Trophoblast cell (in vitro differentiated cells and primary cell): ENCODE measurements at regions not wholly inside any gene's neighbourhood (a gene's known extent, or its start where the extent isn't known, plus 50 kb on each side); places are given as distances from the start of the nearest gene placed in this dataset.

Experiments
- DNase-seq, 2 donors: peaks; one replicate each; pipeline ENCODE4 v3.0.0-alpha.2; 2016
- H2AFZ ChIP-seq: 2 replicates; pipeline ENCODE4 v1.6.1; 2013; ENCODE audit warnings: low read length, moderate library complexity, mild to moderate bottlenecking; ENCODE audit not compliant: insufficient read depth, poor library complexity
- H2AK5ac ChIP-seq: 2 replicates; pipeline ENCODE4 v1.6.1; 2013; ENCODE audit warnings: mild to moderate bottlenecking, low read length
- H2BK120ac ChIP-seq: 2 replicates; pipeline ENCODE4 v1.6.1; 2013; ENCODE audit warnings: low read length, mild to moderate bottlenecking, moderate library complexity; ENCODE audit not compliant: insufficient read depth, poor library complexity
- H2BK12ac ChIP-seq: 2 replicates; pipeline ENCODE4 v1.6.1; 2013; ENCODE audit warnings: mild to moderate bottlenecking, low read length, moderate library complexity
- H2BK5ac ChIP-seq: 2 replicates; pipeline ENCODE4 v1.6.1; 2013; ENCODE audit warnings: low read length, low read depth, moderate library complexity, mild to moderate bottlenecking; ENCODE audit not compliant: poor library complexity
- H3K14ac ChIP-seq: 2 replicates; pipeline ENCODE4 v1.6.1; 2013; ENCODE audit warnings: mild to moderate bottlenecking, low read length
- H3K18ac ChIP-seq: 2 replicates; pipeline ENCODE4 v1.6.1; 2013; ENCODE audit warnings: mild to moderate bottlenecking, low read length
- H3K23ac ChIP-seq: 2 replicates; pipeline ENCODE4 v1.6.1; 2013; ENCODE audit warnings: low read length
- H3K27ac ChIP-seq: 2 replicates; pipeline ENCODE4 v1.5.1; 2013; ENCODE audit warnings: low read depth, mild to moderate bottlenecking, inconsistent platforms, low read length, moderate library complexity
- H3K27me3 ChIP-seq: 2 replicates; pipeline ENCODE4 v1.6.1; 2013; ENCODE audit warnings: inconsistent platforms, mild to moderate bottlenecking, low read length, moderate library complexity; ENCODE audit not compliant: insufficient read depth
- H3K36me3 ChIP-seq, 2 experiments: 1 replicate in 1 of 2; 2 replicates in 1 of 2; pipeline ENCODE4 v1.6.1; 2013; ENCODE audit warnings: low read length in 2 of 2, mild to moderate bottlenecking in 2 of 2, moderate library complexity in 1 of 2; ENCODE audit not compliant: insufficient read depth in 2 of 2, control insufficient read depth in 1 of 2
- H3K4ac ChIP-seq: 2 replicates; pipeline ENCODE4 v1.6.1; 2013; ENCODE audit warnings: low read depth, mild to moderate bottlenecking, low read length, moderate library complexity
- H3K4me1 ChIP-seq, 2 experiments: 1 replicate in 1 of 2; 2 replicates in 1 of 2; pipeline ENCODE4 v1.6.1; 2013; ENCODE audit warnings: low read length in 2 of 2, mild to moderate bottlenecking in 2 of 2, moderate library complexity in 1 of 2; ENCODE audit not compliant: insufficient read depth in 2 of 2, control insufficient read depth in 1 of 2
- H3K4me2 ChIP-seq: 2 replicates; pipeline ENCODE4 v1.6.1; 2013; ENCODE audit warnings: inconsistent platforms, mild to moderate bottlenecking, low read length, moderate library complexity
- H3K4me3 ChIP-seq: 2 replicates; pipeline ENCODE4 v1.5.1; 2013; ENCODE audit warnings: mild to moderate bottlenecking, low read depth, low read length, inconsistent platforms
- H3K79me1 ChIP-seq: one replicate; pipeline ENCODE4 v1.6.1; 2013; ENCODE audit warnings: low read length
- H3K79me2 ChIP-seq: 2 replicates; pipeline ENCODE4 v1.6.1; 2013; ENCODE audit warnings: low read length, mild to moderate bottlenecking; ENCODE audit not compliant: control insufficient read depth, insufficient read depth, poor library complexity
- H3K9ac ChIP-seq: 2 replicates; pipeline ENCODE4 v1.6.1; 2013; ENCODE audit warnings: mild to moderate bottlenecking, low read length
- H3K9me3 ChIP-seq: 2 replicates; pipeline ENCODE4 v1.6.1; 2013; ENCODE audit warnings: low read depth, mild to moderate bottlenecking, control low read depth, inconsistent platforms, low read length; ENCODE audit not compliant: insufficient read depth
- H4K12ac ChIP-seq: 2 replicates; pipeline ENCODE4 v1.6.1; 2013; ENCODE audit warnings: low read depth, mild to moderate bottlenecking, low read length, moderate library complexity
- H4K8ac ChIP-seq: 2 replicates; pipeline ENCODE4 v1.6.1; 2013; ENCODE audit warnings: low read depth, mild to moderate bottlenecking, low read length, moderate library complexity
- H4K91ac ChIP-seq: one replicate; pipeline ENCODE4 v1.6.1; 2013; ENCODE audit warnings: low read depth, mild to moderate bottlenecking, low read length, moderate library complexity
- WGBS: extraction: QIAGEN DNeasy Blood & Tissue Kit; methylation state at CpG from one replicate; pipeline ENCODE4 v1.1.7; 2013; ENCODE audit warnings: missing lambda C conversion rate; ENCODE audit not compliant: insufficient read length, insufficient coverage; ENCODE audit errors: extremely low coverage; 5-methylcytosine and 5-hydroxymethylcytosine counted together

DNA sequence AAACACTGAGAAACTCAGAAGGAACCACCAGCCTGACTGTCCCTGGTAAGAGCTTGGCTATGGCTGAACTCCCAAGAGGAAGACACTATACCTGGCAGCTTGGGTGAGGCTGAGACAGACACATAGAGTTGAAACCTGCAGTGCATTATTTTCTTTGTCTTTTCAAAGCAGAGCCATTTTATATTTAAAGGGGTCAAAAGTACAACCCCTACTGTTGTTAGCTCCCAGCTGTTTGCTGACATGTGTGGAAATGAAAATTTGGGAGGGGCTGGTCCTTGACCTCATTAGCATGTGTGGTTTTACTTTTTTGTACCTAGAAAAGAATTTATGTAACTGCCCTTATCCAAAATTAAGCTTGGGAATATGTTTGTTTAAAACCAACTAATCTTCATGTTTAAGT is 309.0 kb downstream of the RPRM start:
- H3K14ac ChIP-seq = no peak overlapping the region
- H3K9me3 ChIP-seq = no peaks in the 10 kb centered on the region
- H2AK5ac ChIP-seq = no peak overlapping the region
- no peaks in the 10 kb centered on the region for H3K36me3 ChIP-seq
- no peak overlapping the region for H2AFZ ChIP-seq
- no peak overlapping the region for H4K91ac ChIP-seq
- no peak overlapping the region for H3K23ac ChIP-seq
- H2BK120ac ChIP-seq = no peak overlapping the region
- H2BK5ac ChIP-seq = no peak overlapping the region
- H2BK12ac ChIP-seq = no peak overlapping the region
- DNase-seq = no peak
- H3K27ac ChIP-seq = no peak overlapping the region
- no peak overlapping the region for H3K4me3 ChIP-seq
- no peak overlapping the region for H3K4ac ChIP-seq
- H3K4me2 ChIP-seq = no peak overlapping the region
- no peak overlapping the region for H4K8ac ChIP-seq
- no peak overlapping the region for H4K12ac ChIP-seq
- no peak overlapping the region for H3K9ac ChIP-seq
- H3K79me1 ChIP-seq = no peaks in the 10 kb centered on the region
- no peaks in the 10 kb centered on the region for H3K27me3 ChIP-seq
- no peaks in the 10 kb centered on the region for H3K4me1 ChIP-seq
- H3K18ac ChIP-seq = no peak overlapping the region
- no peaks in the 10 kb centered on the region for H3K79me2 ChIP-seq

GRCh38 chr2:153165021-153165420 is 313.5 kb downstream of the RPRM start:
- Histone ChIP-seq H3K14ac (no peak overlapping the region), H3K4me3 (no peak overlapping the region), H4K12ac (no peak overlapping the region), H2BK120ac (no peak overlapping the region), H4K8ac (no peak overlapping the region), H2AK5ac (no peak overlapping the region), H3K79me2 (no peaks in the 10 kb centered on the region), H3K4me1 (peaks cover 0 to 2% of the 10 kb centered on the region in 2 experiments), H3K36me3 (no peaks in the 10 kb centered on the region), H3K4me2 (no peak overlapping the region), H2BK5ac (no peak overlapping the region), H3K4ac (no peak overlapping the region), H3K27me3 (no peaks in the 10 kb centered on the region), H3K79me1 (no peaks in the 10 kb centered on the region), H4K91ac (no peak overlapping the region), H3K23ac (no peak overlapping the region), H2BK12ac (no peak overlapping the region), H3K27ac (no peak overlapping the region), H3K9me3 (no peaks in the 10 kb centered on the region), H2AFZ (no peak overlapping the region), H3K9ac (no peak overlapping the region), H3K18ac (no peak overlapping the region)
- no peak for DNase-seq

- H2AK5ac ChIP-seq = no peak overlapping the region
- WGBS = no CpG with 5 or more reads among the region's 2 CpGs
Measured at GRCh38 chr2:153163055-153163454, 315.5 kb downstream of the RPRM start.

GRCh38 chr2:153156743-153157142 is 321.8 kb downstream of the RPRM start:
- no peak overlapping the region for H3K4me3 ChIP-seq
- no peak overlapping the region for H3K27ac ChIP-seq
- H3K4me2 ChIP-seq = no peak overlapping the region
- H3K79me2 ChIP-seq = no peaks in the 10 kb centered on the region
- no peaks in the 10 kb centered on the region for H3K9me3 ChIP-seq
- DNase-seq = no peak
- H2AK5ac ChIP-seq = no peak overlapping the region
- no peak overlapping the region for H2BK120ac ChIP-seq
- H3K27me3 ChIP-seq = no peaks in the 10 kb centered on the region
- no peak overlapping the region for H4K8ac ChIP-seq
- peaks cover 0 to 2% of the 10 kb centered on the region in 2 experiments for H3K4me1 ChIP-seq
- no peak overlapping the region for H2AFZ ChIP-seq
- no peak overlapping the region for H3K9ac ChIP-seq
- H3K4ac ChIP-seq = no peak overlapping the region
- H3K23ac ChIP-seq = no peak overlapping the region
- H3K79me1 ChIP-seq = no peaks in the 10 kb centered on the region
- H2BK5ac ChIP-seq = no peak overlapping the region
- no peak overlapping the region for H3K14ac ChIP-seq
- H4K91ac ChIP-seq = no peak overlapping the region
- no peak overlapping the region for H3K18ac ChIP-seq
- H4K12ac ChIP-seq = no peak overlapping the region
- WGBS = no CpG with 5 or more reads among the region's 2 CpGs
- no peak overlapping the region for H2BK12ac ChIP-seq
- no peaks in the 10 kb centered on the region for H3K36me3 ChIP-seq

More at GRCh38 chr2:153163055-153163454, 315.5 kb downstream of the RPRM start:
- Histone ChIP-seq H3K9ac (no peak overlapping the region), H3K18ac (no peak overlapping the region), H3K4me2 (no peak overlapping the region), H3K36me3 (no peaks in the 10 kb centered on the region), H3K14ac (no peak overlapping the region), H3K79me2 (no peaks in the 10 kb centered on the region), H3K79me1 (no peaks in the 10 kb centered on the region), H3K4me3 (no peak overlapping the region), H3K4me1 (peaks cover 0 to 2% of the 10 kb centered on the region in 2 experiments), H4K12ac (no peak overlapping the region), H3K9me3 (no peaks in the 10 kb centered on the region), H2AFZ (no peak overlapping the region), H2BK12ac (no peak overlapping the region), H3K27me3 (no peaks in the 10 kb centered on the region), H3K23ac (no peak overlapping the region), H4K91ac (no peak overlapping the region), H2BK5ac (no peak overlapping the region), H4K8ac (no peak overlapping the region), H3K27ac (no peak overlapping the region), H2BK120ac (no peak overlapping the region), H3K4ac (no peak overlapping the region)
- DNase-seq = peak in 1 of 2 donors; percentile 57
